Endothelial cell (in vitro differentiated cells): ENCODE measurements at regions not wholly inside any gene's neighbourhood (a gene's known extent, or its start where the extent isn't known, plus 50 kb on each side); places are given as distances from the start of the nearest gene placed in this dataset.

Experiments used
- DNase-seq: peaks from one replicate; pipeline ENCODE4 v3.0.0; 2021; ENCODE audit warnings: low spot score
- H3K27ac Mint-ChIP-seq: one replicate; pipeline ENCODE4 v1.8.0; 2021; ENCODE audit warnings: mixed read lengths, inconsistent platforms; ENCODE audit not compliant: unreplicated experiment
- H3K27me3 Mint-ChIP-seq: one replicate; pipeline ENCODE4 v1.8.0; 2021; ENCODE audit warnings: mild to moderate bottlenecking, moderate library complexity, mixed read lengths, inconsistent platforms; ENCODE audit not compliant: unreplicated experiment
- H3K36me3 Mint-ChIP-seq: one replicate; pipeline ENCODE4 v1.8.0; 2021; ENCODE audit warnings: mild to moderate bottlenecking, low read depth, mixed read lengths, inconsistent platforms; ENCODE audit not compliant: unreplicated experiment
- H3K4me1 Mint-ChIP-seq: one replicate; pipeline ENCODE4 v1.8.0; 2021; ENCODE audit warnings: mild to moderate bottlenecking, mixed read lengths, inconsistent platforms; ENCODE audit not compliant: unreplicated experiment
- H3K4me3 Mint-ChIP-seq: one replicate; pipeline ENCODE4 v1.8.0; 2021; ENCODE audit warnings: mild to moderate bottlenecking, mixed read lengths, inconsistent platforms; ENCODE audit not compliant: unreplicated experiment
- H3K9me3 Mint-ChIP-seq: one replicate; pipeline ENCODE4 v1.8.0; 2021; ENCODE audit warnings: mixed read lengths, inconsistent platforms; ENCODE audit not compliant: unreplicated experiment
- CTCF ChIP-seq: fragments of 200-600 bp; sonication (generic); IDR thresholded peaks from one replicate; pipeline ENCODE4 v1.5.0; 2021; ENCODE audit warnings: antibody characterized with exemption; ENCODE audit not compliant: unreplicated experiment

GRCh38 chr16:60484901-60485300 is 1551.3 kb downstream of the CDH8 start:
- H3K4me1 Mint-ChIP-seq, result no peaks in the 10 kb centered on the region
- no peak for DNase-seq
- no peak for TF ChIP-seq CTCF
- H3K27me3 Mint-ChIP-seq, result no peaks in the 10 kb centered on the region
- H3K36me3 Mint-ChIP-seq, result no peaks in the 10 kb centered on the region
- no peaks in the 10 kb centered on the region for H3K9me3 Mint-ChIP-seq
- H3K27ac Mint-ChIP-seq, result no peak overlapping the region
- no peak overlapping the region for H3K4me3 Mint-ChIP-seq

- H3K4me3 Mint-ChIP-seq, result no peak overlapping the region
- H3K9me3 Mint-ChIP-seq, result no peaks in the 10 kb centered on the region
- no peak for DNase-seq
- no peaks in the 10 kb centered on the region for H3K36me3 Mint-ChIP-seq
- TF ChIP-seq CTCF, result no peak
- H3K4me1 Mint-ChIP-seq, result no peaks in the 10 kb centered on the region
- H3K27ac Mint-ChIP-seq, result no peak overlapping the region
- no peaks in the 10 kb centered on the region for H3K27me3 Mint-ChIP-seq
Observed at GRCh38 chr16:60481591-60481990, 1554.6 kb downstream of the CDH8 start.

- no peak overlapping the region for H3K27ac Mint-ChIP-seq
- no peaks in the 10 kb centered on the region for H3K4me1 Mint-ChIP-seq
- H3K4me3 Mint-ChIP-seq, result no peak overlapping the region
- H3K27me3 Mint-ChIP-seq, result no peaks in the 10 kb centered on the region
- H3K9me3 Mint-ChIP-seq, result no peaks in the 10 kb centered on the region
- no peaks in the 10 kb centered on the region for H3K36me3 Mint-ChIP-seq
- no peak for DNase-seq
- TF ChIP-seq CTCF, result no peak
Observed at GRCh38 chr16:60478810-60479209, 1557.4 kb downstream of the CDH8 start.

- H3K9me3 Mint-ChIP-seq, result no peaks in the 10 kb centered on the region
- no peaks in the 10 kb centered on the region for H3K36me3 Mint-ChIP-seq
- TF ChIP-seq CTCF, result no peak
- H3K27me3 Mint-ChIP-seq, result no peaks in the 10 kb centered on the region
- H3K27ac Mint-ChIP-seq, result no peak overlapping the region
- DNase-seq, result no peak
- H3K4me3 Mint-ChIP-seq, result no peak overlapping the region
- no peaks in the 10 kb centered on the region for H3K4me1 Mint-ChIP-seq
Observed at GRCh38 chr16:60463986-60464385, 1572.3 kb downstream of the CDH8 start.

GRCh38 chr16:60459463-60459862 is 1576.8 kb downstream of the CDH8 start:
- Mint-ChIP-seq H3K27me3 (no peaks in the 10 kb centered on the region), H3K36me3 (no peaks in the 10 kb centered on the region), H3K4me1 (no peaks in the 10 kb centered on the region), H3K27ac (no peak overlapping the region), H3K9me3 (no peaks in the 10 kb centered on the region), H3K4me3 (no peak overlapping the region)
- no peak for TF ChIP-seq CTCF
- DNase-seq, result no peak
